DND-41 (cell line): ENCODE measurements at regions not wholly inside any gene's neighbourhood (a gene's known extent, or its start where the extent isn't known, plus 50 kb on each side); places are given as distances from the start of the nearest gene placed in this dataset.

ENCODE experiments used
- ATAC-seq: fragments of 200-7000 bp; cut with Tn5 transposase; 3 replicates; pipeline ENCODE4 v1.9.1; 2021; ENCODE audit warnings: low read depth; ENCODE audit not compliant: insufficient read depth
- DNase-seq: peaks from one replicate; pipeline ENCODE4 v3.0.0-alpha.2; 2020
- H2AFZ ChIP-seq: 2 replicates; pipeline ENCODE4 v1.6.0; 2012; ENCODE audit warnings: low read depth, low read length
- H3K27ac ChIP-seq: 2 replicates; pipeline ENCODE4 v1.5.1; 2012; ENCODE audit warnings: low read length, inconsistent platforms
- H3K27me3 ChIP-seq: fragments of 200-600 bp; sonication (generic); 2 replicates; pipeline ENCODE4 v1.6.0; 2012; ENCODE audit warnings: low read length, mild to moderate bottlenecking, inconsistent platforms; ENCODE audit not compliant: insufficient read depth, poor library complexity
- H3K36me3 ChIP-seq: 2 replicates; pipeline ENCODE4 v1.5.1; 2012; ENCODE audit warnings: low read length, inconsistent platforms; ENCODE audit not compliant: insufficient read depth
- H3K4me1 ChIP-seq: 2 replicates; pipeline ENCODE4 v1.5.1; 2012; ENCODE audit warnings: mild to moderate bottlenecking, low read length; ENCODE audit not compliant: insufficient read depth
- H3K4me2 ChIP-seq: 2 replicates; pipeline ENCODE4 v1.6.0; 2012; ENCODE audit warnings: mild to moderate bottlenecking, moderate library complexity, low read length, inconsistent platforms; ENCODE audit not compliant: insufficient read depth
- H3K4me3 ChIP-seq, 2 experiments: fragments of 200-600 bp in 1 of 2; shearing (Covaris generic) in 1 of 2; 2 replicates each; pipeline ENCODE4 v1.5.1; 2012 to 2016; ENCODE audit warnings: inconsistent platforms in 2 of 2, low read length in 2 of 2, mild to moderate bottlenecking in 2 of 2, low read depth in 1 of 2, moderate library complexity in 1 of 2
- H3K79me2 ChIP-seq: 2 replicates; pipeline ENCODE4 v1.6.0; 2012; ENCODE audit warnings: low read length, inconsistent platforms; ENCODE audit not compliant: insufficient read depth
- H3K9ac ChIP-seq: 2 replicates; pipeline ENCODE4 v1.6.0; 2012; ENCODE audit warnings: low read depth, mild to moderate bottlenecking, inconsistent platforms, low read length, moderate library complexity
- H3K9me3 ChIP-seq: 2 replicates; pipeline ENCODE4 v1.5.1; 2012; ENCODE audit warnings: low read length, moderate library complexity, mild to moderate bottlenecking, inconsistent platforms; ENCODE audit not compliant: insufficient read depth, severe bottlenecking
- H4K20me1 ChIP-seq: 2 replicates; pipeline ENCODE4 v1.6.0; 2012; ENCODE audit warnings: low read length; ENCODE audit not compliant: insufficient read depth
- CTCF ChIP-seq: IDR thresholded peaks from 2 replicates; pipeline ENCODE4 v1.5.1; 2012; ENCODE audit warnings: borderline replicate concordance, low read length, moderate library complexity, mild to moderate bottlenecking; ENCODE audit not compliant: poor library complexity, severe bottlenecking; ENCODE audit errors: extremely low read depth
- EZH2 ChIP-seq: IDR thresholded peaks from 3 replicates; pipeline ENCODE4 v1.6.1; 2012; ENCODE audit warnings: borderline replicate concordance, low read depth, mild to moderate bottlenecking, moderate library complexity, low read length, inconsistent platforms; ENCODE audit not compliant: severe bottlenecking

GRCh38 chr16:86080131-86080875, 181.3 kb downstream of the IRF8 start:
- no peaks in the 10 kb centered on the region for H3K9me3 ChIP-seq
- peaks cover 9% of the 10 kb centered on the region for H3K27me3 ChIP-seq
- H3K4me1 ChIP-seq: no peaks in the 10 kb centered on the region
- H3K4me2 ChIP-seq: no peak overlapping the region
- no peaks in the 10 kb centered on the region for H4K20me1 ChIP-seq
- ATAC-seq (no peak), DNase-seq (no peak)
- no peak overlapping the region for H3K9ac ChIP-seq
- no peak overlapping the region for H2AFZ ChIP-seq
- H3K79me2 ChIP-seq: no peaks in the 10 kb centered on the region
- H3K36me3 ChIP-seq: no peaks in the 10 kb centered on the region
- TF ChIP-seq EZH2: no peak
- no peak overlapping the region for H3K4me3 ChIP-seq
- no peak overlapping the region for H3K27ac ChIP-seq

GRCh38 chr16:86080982-86081381, 182.0 kb downstream of the IRF8 start:
- Histone ChIP-seq H2AFZ (no peak overlapping the region), H3K4me1 (no peaks in the 10 kb centered on the region), H3K9ac (no peak overlapping the region), H3K27me3 (peaks cover 8% of the 10 kb centered on the region), H3K79me2 (no peaks in the 10 kb centered on the region), H3K4me3 (no peak overlapping the region), H3K36me3 (no peaks in the 10 kb centered on the region), H3K4me2 (no peak overlapping the region), H3K27ac (no peak overlapping the region), H3K9me3 (no peaks in the 10 kb centered on the region), H4K20me1 (no peaks in the 10 kb centered on the region)
- DNase-seq: no peak
- no peak for ATAC-seq
- no peak for TF ChIP-seq EZH2
- TF ChIP-seq CTCF: no peak

- no peaks in the 10 kb centered on the region for H3K9me3 ChIP-seq
- no peak overlapping the region for H3K4me3 ChIP-seq
- no peaks in the 10 kb centered on the region for H3K36me3 ChIP-seq
- no peak for TF ChIP-seq CTCF
- no peak for TF ChIP-seq EZH2
- no peak overlapping the region for H3K9ac ChIP-seq
- H4K20me1 ChIP-seq: no peaks in the 10 kb centered on the region
- no peaks in the 10 kb centered on the region for H3K79me2 ChIP-seq
- no peak overlapping the region for H3K27ac ChIP-seq
- no peak for DNase-seq
- no peaks in the 10 kb centered on the region for H3K4me1 ChIP-seq
- no peak for ATAC-seq
- H3K4me2 ChIP-seq: no peak overlapping the region
- peaks cover 8% of the 10 kb centered on the region for H3K27me3 ChIP-seq
- no peak overlapping the region for H2AFZ ChIP-seq
Measured at GRCh38 chr16:86082418-86083030, 183.6 kb downstream of the IRF8 start.

- TF ChIP-seq EZH2: no peak
- TF ChIP-seq CTCF: no peak
- DNase-seq: no peak
- ATAC-seq: no peak
Measured at GRCh38 chr16:86083382-86084002, 184.5 kb downstream of the IRF8 start.

More at GRCh38 chr16:86083382-86084002, 184.5 kb downstream of the IRF8 start:
- no peaks in the 10 kb centered on the region for H3K79me2 ChIP-seq
- H3K4me2 ChIP-seq: no peak overlapping the region
- H3K4me3 ChIP-seq: no peak overlapping the region
- no peaks in the 10 kb centered on the region for H3K9me3 ChIP-seq
- peaks cover 8% of the 10 kb centered on the region for H3K27me3 ChIP-seq
- no peaks in the 10 kb centered on the region for H3K4me1 ChIP-seq
- no peak overlapping the region for H3K9ac ChIP-seq
- H4K20me1 ChIP-seq: no peaks in the 10 kb centered on the region
- H3K27ac ChIP-seq: no peak overlapping the region
- no peak overlapping the region for H2AFZ ChIP-seq
- no peaks in the 10 kb centered on the region for H3K36me3 ChIP-seq
